OCI-LY1 (cell line): ENCODE measurements at regions not wholly inside any gene's neighbourhood (a gene's known extent, or its start where the extent isn't known, plus 50 kb on each side); places are given as distances from the start of the nearest gene placed in this dataset.

Experiments used
- H2AFZ ChIP-seq: fragments of 200-600 bp; sonication (generic), shearing (Covaris generic); 2 replicates; pipeline ENCODE4 v1.6.0; 2014; ENCODE audit warnings: antibody characterized with exemption, mild to moderate bottlenecking, low read length
- H3F3A ChIP-seq: fragments of 200-600 bp; sonication (generic), shearing (Covaris generic); 2 replicates; pipeline ENCODE4 v1.6.0; 2014; ENCODE audit warnings: mild to moderate bottlenecking, antibody characterized with exemption, low read length, moderate library complexity; ENCODE audit not compliant: insufficient read depth
- H3K27ac ChIP-seq: fragments of 200-600 bp; sonication (generic); 2 replicates; pipeline ENCODE4 v1.5.1; 2014; ENCODE audit warnings: low read length, mixed run types, mild to moderate bottlenecking, low read depth; ENCODE audit not compliant: poor library complexity, severe bottlenecking
- H3K27me3 ChIP-seq: fragments of 200-600 bp; sonication (generic); 2 replicates; pipeline ENCODE4 v1.6.0; 2014; ENCODE audit warnings: antibody characterized with exemption, mild to moderate bottlenecking, low read length, moderate library complexity; ENCODE audit not compliant: insufficient read depth
- H3K36me3 ChIP-seq: fragments of 200-600 bp; sonication (generic); 2 replicates; pipeline ENCODE4 v1.6.1; 2014; ENCODE audit warnings: mild to moderate bottlenecking, antibody characterized with exemption, low read length, moderate library complexity, mixed read lengths; ENCODE audit not compliant: insufficient read depth
- H3K4me1 ChIP-seq: fragments of 200-600 bp; sonication (generic); 2 replicates; pipeline ENCODE4 v1.5.1; 2014; ENCODE audit warnings: mild to moderate bottlenecking, low read length, moderate library complexity; ENCODE audit not compliant: insufficient read depth, severe bottlenecking
- H3K4me2 ChIP-seq: fragments of 200-600 bp; sonication (generic), shearing (Covaris generic); 2 replicates; pipeline ENCODE4 v1.6.1; 2014; ENCODE audit warnings: low read length
- H3K4me3 ChIP-seq: fragments of 200-600 bp; sonication (generic); 2 replicates; pipeline ENCODE4 v1.5.1; 2014; ENCODE audit warnings: low read length, low read depth, mild to moderate bottlenecking, mixed read lengths; ENCODE audit not compliant: poor library complexity, severe bottlenecking
- H3K79me2 ChIP-seq: fragments of 200-600 bp; shearing (Covaris generic); 2 replicates; pipeline ENCODE4 v1.6.1; 2016; ENCODE audit warnings: mixed run types, low read length, mixed read lengths; ENCODE audit not compliant: insufficient read depth
- H3K9ac ChIP-seq: fragments of 200-600 bp; sonication (generic), shearing (Covaris generic); 2 replicates; pipeline ENCODE4 v1.6.1; 2014; ENCODE audit warnings: mild to moderate bottlenecking, low read length, mixed read lengths
- H3K9me2 ChIP-seq: fragments of 200-600 bp; sonication (generic), shearing (Covaris generic); 2 replicates; pipeline ENCODE4 v1.6.1; 2014; ENCODE audit warnings: low read depth, mild to moderate bottlenecking, low read length, mixed read lengths
- H3K9me3 ChIP-seq: fragments of 200-600 bp; shearing (Covaris generic); 2 replicates; pipeline ENCODE4 v1.6.1; 2014; ENCODE audit warnings: low read length, mixed read lengths
- H4K20me1 ChIP-seq: fragments of 200-600 bp; sonication (generic), shearing (Covaris generic); 2 replicates; pipeline ENCODE4 v1.6.0; 2016; ENCODE audit warnings: mild to moderate bottlenecking, low read length; ENCODE audit not compliant: insufficient read depth
- EZH2 ChIP-seq: fragments of 200-600 bp; sonication (generic), shearing (Covaris generic); IDR thresholded peaks from 2 replicates; pipeline ENCODE4 v1.8.0; 2017; ENCODE audit warnings: borderline replicate concordance, mixed run types, mild to moderate bottlenecking, antibody characterized with exemption, low read length, moderate library complexity, mixed read lengths
- TF ChIP-seq, protein P1 (sequence below): fragments of 200-600 bp; sonication (generic), shearing (Covaris generic); IDR thresholded peaks from 2 replicates; pipeline ENCODE4 v1.5.1; 2017; ENCODE audit warnings: mild to moderate bottlenecking, antibody characterized with exemption, low read length, moderate library complexity, mixed read lengths

GRCh38 chr20:51093240-51093763 lies 70.4 kb upstream of the KCNG1 start:
- Histone ChIP-seq H3K27ac (no peak overlapping the region), H3F3A (no peaks in the 10 kb centered on the region), H3K4me1 (no peaks in the 10 kb centered on the region), H3K36me3 (no peaks in the 10 kb centered on the region), H2AFZ (no peak overlapping the region), H3K4me3 (no peak overlapping the region), H3K9ac (no peak overlapping the region), H3K9me2 (no peaks in the 10 kb centered on the region), H3K9me3 (no peaks in the 10 kb centered on the region), H4K20me1 (no peaks in the 10 kb centered on the region), H3K79me2 (no peaks in the 10 kb centered on the region), H3K4me2 (no peak overlapping the region), H3K27me3 (no peaks in the 10 kb centered on the region)
- TF ChIP-seq, protein P1, sequence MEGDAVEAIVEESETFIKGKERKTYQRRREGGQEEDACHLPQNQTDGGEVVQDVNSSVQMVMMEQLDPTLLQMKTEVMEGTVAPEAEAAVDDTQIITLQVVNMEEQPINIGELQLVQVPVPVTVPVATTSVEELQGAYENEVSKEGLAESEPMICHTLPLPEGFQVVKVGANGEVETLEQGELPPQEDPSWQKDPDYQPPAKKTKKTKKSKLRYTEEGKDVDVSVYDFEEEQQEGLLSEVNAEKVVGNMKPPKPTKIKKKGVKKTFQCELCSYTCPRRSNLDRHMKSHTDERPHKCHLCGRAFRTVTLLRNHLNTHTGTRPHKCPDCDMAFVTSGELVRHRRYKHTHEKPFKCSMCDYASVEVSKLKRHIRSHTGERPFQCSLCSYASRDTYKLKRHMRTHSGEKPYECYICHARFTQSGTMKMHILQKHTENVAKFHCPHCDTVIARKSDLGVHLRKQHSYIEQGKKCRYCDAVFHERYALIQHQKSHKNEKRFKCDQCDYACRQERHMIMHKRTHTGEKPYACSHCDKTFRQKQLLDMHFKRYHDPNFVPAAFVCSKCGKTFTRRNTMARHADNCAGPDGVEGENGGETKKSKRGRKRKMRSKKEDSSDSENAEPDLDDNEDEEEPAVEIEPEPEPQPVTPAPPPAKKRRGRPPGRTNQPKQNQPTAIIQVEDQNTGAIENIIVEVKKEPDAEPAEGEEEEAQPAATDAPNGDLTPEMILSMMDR, result no peak
- no peak for TF ChIP-seq EZH2

DNA sequence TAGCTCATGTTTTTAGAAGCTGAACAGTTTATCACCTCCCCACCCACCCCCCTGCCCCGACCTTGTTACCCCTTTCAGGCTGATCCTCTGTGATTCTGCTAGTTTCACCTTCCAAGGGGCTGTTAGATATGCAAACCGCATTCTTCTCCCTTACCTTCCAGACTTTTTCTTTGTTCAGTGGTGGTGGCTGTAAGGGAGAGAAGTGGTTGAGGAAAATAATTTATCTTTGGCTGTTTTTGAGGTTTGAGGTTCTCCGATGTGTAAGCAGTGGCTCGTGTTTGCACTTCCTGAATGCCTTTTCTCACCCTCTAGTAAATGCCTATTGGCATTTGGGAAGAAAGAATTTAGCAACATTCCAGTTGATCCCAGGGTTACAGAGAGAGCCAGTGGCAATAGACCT lies 69.4 kb upstream of the KCNG1 start:
- Histone ChIP-seq H3K36me3 (no peaks in the 10 kb centered on the region), H3K79me2 (no peaks in the 10 kb centered on the region), H3K9me2 (no peaks in the 10 kb centered on the region), H3F3A (no peaks in the 10 kb centered on the region), H3K27me3 (no peaks in the 10 kb centered on the region), H3K4me1 (no peaks in the 10 kb centered on the region), H3K27ac (no peak overlapping the region), H3K4me2 (no peak overlapping the region), H2AFZ (no peak overlapping the region), H4K20me1 (no peaks in the 10 kb centered on the region), H3K9me3 (no peaks in the 10 kb centered on the region), H3K4me3 (no peak overlapping the region), H3K9ac (no peak overlapping the region)
- no peak for TF ChIP-seq EZH2
- TF ChIP-seq, protein P1, result no peak

GRCh38 chr20:51091406-51092195 lies 68.7 kb upstream of the KCNG1 start:
- Histone ChIP-seq H3F3A (no peaks in the 10 kb centered on the region), H3K27ac (no peak overlapping the region), H3K9me3 (no peaks in the 10 kb centered on the region), H4K20me1 (no peaks in the 10 kb centered on the region), H3K79me2 (no peaks in the 10 kb centered on the region), H2AFZ (no peak overlapping the region), H3K9ac (no peak overlapping the region), H3K4me1 (no peaks in the 10 kb centered on the region), H3K4me3 (no peak overlapping the region), H3K27me3 (no peaks in the 10 kb centered on the region), H3K9me2 (no peaks in the 10 kb centered on the region), H3K4me2 (no peak overlapping the region), H3K36me3 (no peaks in the 10 kb centered on the region)
- no peak for TF ChIP-seq EZH2
- TF ChIP-seq, protein P1, result no peak
